ENCODE measurements at regions not wholly inside any gene's neighbourhood (a gene's known extent, or its start where the extent isn't known, plus 50 kb on each side); places are given as distances from the start of the nearest gene placed in this dataset.

GRCh38 chr17:73820686-73821448 is 176.6 kb upstream of the SDK2 start:
- DNase-seq: peak; percentile 36

- no peak for DNase-seq
Measured at GRCh38 chr17:73821665-73822064, 177.4 kb upstream of the SDK2 start.

GRCh38 chr17:73822371-73822770 is 178.1 kb upstream of the SDK2 start:
- DNase-seq: no peak

- DNase-seq: no peak
Measured at GRCh38 chr17:73823684-73824083, 179.4 kb upstream of the SDK2 start.

- DNase-seq: peak; percentile 66
Measured at GRCh38 chr17:73824321-73824720, 180.1 kb upstream of the SDK2 start.

- DNase-seq: no peak
Measured at GRCh38 chr17:73826181-73826871, 182.1 kb upstream of the SDK2 start.

GRCh38 chr17:73826872-73827228 is 182.6 kb upstream of the SDK2 start:
- peak; percentile 34 for DNase-seq

GRCh38 chr17:73827627-73828291 is 183.5 kb upstream of the SDK2 start:
- peak; percentile 72 for DNase-seq

GRCh38 chr17:73829676-73830280 is 185.5 kb upstream of the SDK2 start:
- DNase-seq: no peak

- DNase-seq: no peak
Measured at GRCh38 chr17:73831699-73832098, 187.5 kb upstream of the SDK2 start.

- DNase-seq: no peak
Measured at GRCh38 chr17:73833775-73834488, 189.7 kb upstream of the SDK2 start.

GRCh38 chr17:73834684-73835343 is 190.6 kb upstream of the SDK2 start:
- no peak for DNase-seq

- no peak for DNase-seq
Measured at GRCh38 chr17:73835605-73836004, 191.4 kb upstream of the SDK2 start.

GRCh38 chr17:73838815-73839214 is 194.6 kb upstream of the SDK2 start:
- peak; percentile 63 for DNase-seq

- DNase-seq: no peak
Measured at GRCh38 chr17:73840829-73841228, 196.6 kb upstream of the SDK2 start.

GRCh38 chr17:73841431-73842060 is 197.3 kb upstream of the SDK2 start:
- DNase-seq: peak; percentile 72

- DNase-seq: no peak
Measured at GRCh38 chr17:73847952-73848351, 203.7 kb upstream of the SDK2 start.

GRCh38 chr17:73850426-73850825 is 206.2 kb upstream of the SDK2 start:
- DNase-seq: no peak

- DNase-seq: no peak
Measured at GRCh38 chr17:73851091-73851490, 206.8 kb upstream of the SDK2 start.

- no peak for DNase-seq
Measured at GRCh38 chr17:73851921-73852320, 207.7 kb upstream of the SDK2 start.

- DNase-seq: no peak
Measured at GRCh38 chr17:73855720-73856333, 211.6 kb upstream of the SDK2 start.

Measured in NCI-H510A treated with DMSO at 0.1 percent for 48 hours (cell line).